SU-DHL-6 (cell line): ENCODE measurements at regions not wholly inside any gene's neighbourhood (a gene's known extent, or its start where the extent isn't known, plus 50 kb on each side); places are given as distances from the start of the nearest gene placed in this dataset.

Experiments
- CTCF ChIP-seq: fragments of 200-600 bp; sonication (generic); IDR thresholded peaks from one replicate; pipeline ENCODE4 v1.5.1; 2017; ENCODE audit warnings: antibody characterized with exemption, mild to moderate bottlenecking, low read length, moderate library complexity; ENCODE audit not compliant: insufficient read depth, poor library complexity, severe bottlenecking
- EZH2phosphoT487 ChIP-seq: fragments of 200-600 bp; sonication (generic), shearing (Covaris generic); conservative IDR thresholded peaks from 2 replicates; pipeline ENCODE4 v1.6.1; 2018; ENCODE audit warnings: mild to moderate bottlenecking, antibody characterized with exemption, low read length, moderate library complexity, mixed read lengths

- TF ChIP-seq CTCF: no peak
- TF ChIP-seq EZH2phosphoT487: no peak
Measured at GRCh38 chr4:181083757-181084361, 1159.3 kb upstream of the TENM3 start.
